HL-60 (cell line): ENCODE measurements at regions not wholly inside any gene's neighbourhood (a gene's known extent, or its start where the extent isn't known, plus 50 kb on each side); places are given as distances from the start of the nearest gene placed in this dataset.

Experiments used
- DNase-seq, 2 experiments: peaks; one replicate each; pipeline ENCODE4 v3.0.0-alpha.2; 2010 to 2020; ENCODE audit warnings: low read depth in 1 of 2, low spot score in 1 of 2
- H3K27ac ChIP-seq: fragments of 250-450 bp; sonication (Bioruptor Pico); replicated peaks from 2 replicates; pipeline ENCODE4 v1.5.1; 2020; ENCODE audit warnings: mild to moderate bottlenecking, moderate library complexity
- H3K27me3 ChIP-seq: fragments of 250-450 bp; sonication (Bioruptor Pico); 2 replicates; pipeline ENCODE4 v1.5.1; 2021; ENCODE audit warnings: mild to moderate bottlenecking, moderate library complexity; ENCODE audit not compliant: insufficient read depth, poor library complexity, severe bottlenecking
- H3K4me3 ChIP-seq: replicated peaks from 2 replicates; pipeline ENCODE4 v1.5.1; 2011; ENCODE audit warnings: mild to moderate bottlenecking, control low read depth, low read length; ENCODE audit not compliant: insufficient read depth
- GABPA ChIP-seq: IDR thresholded peaks from 2 replicates; pipeline ENCODE4 v1.6.1; 2012; ENCODE audit warnings: low read depth
- POLR2AphosphoS5 ChIP-seq: IDR thresholded peaks from 2 replicates; pipeline ENCODE4 v1.6.1; 2012; ENCODE audit warnings: low read depth
- SPI1 ChIP-seq: IDR thresholded peaks from 2 replicates; pipeline ENCODE4 v1.6.1; 2012; ENCODE audit warnings: low read depth, mild to moderate bottlenecking, borderline replicate concordance
- TF ChIP-seq, protein P1 (sequence below): IDR thresholded peaks from 2 replicates; pipeline ENCODE4 v1.6.1; 2012; ENCODE audit warnings: low read depth; ENCODE audit not compliant: insufficient replicate concordance
- TF ChIP-seq, protein P2 (sequence below): IDR thresholded peaks from one replicate; pipeline ENCODE4 v1.5.1; 2011; ENCODE audit warnings: low read length, control low read depth, inconsistent platforms; ENCODE audit not compliant: insufficient read depth

DNA sequence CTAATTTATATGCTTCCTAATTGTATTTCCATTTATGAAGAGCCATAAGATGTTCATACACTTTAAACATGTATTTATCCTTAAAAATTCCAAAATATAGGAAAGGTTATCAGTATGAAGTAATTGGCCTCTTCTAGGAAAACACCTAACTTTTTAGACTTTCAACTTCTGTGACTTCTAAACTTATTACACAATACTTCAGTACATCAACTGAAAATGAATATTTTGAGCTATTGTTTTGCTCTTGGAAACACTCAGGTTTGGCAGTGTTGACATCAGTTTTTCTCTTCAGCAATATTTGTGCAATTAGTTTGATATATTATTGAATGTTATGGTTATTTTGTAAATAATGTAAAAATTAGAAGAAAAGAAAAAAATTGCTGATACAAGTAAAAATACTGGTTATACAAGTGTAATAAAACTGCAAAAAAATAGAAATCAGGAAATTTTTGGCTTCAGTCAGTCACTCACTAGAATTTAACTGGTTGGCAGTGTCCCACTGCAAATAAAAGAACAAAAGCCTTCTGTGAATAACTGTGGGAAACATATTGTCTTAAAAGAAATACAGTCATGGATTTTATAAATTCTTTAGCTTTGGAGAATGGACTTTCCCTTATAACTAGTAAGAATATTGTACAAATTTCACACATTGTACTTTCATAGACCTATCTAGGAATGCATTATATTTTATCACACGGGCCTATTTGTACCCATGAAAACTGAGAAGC is 635.9 kb downstream of the TLE1 start:
- Histone ChIP-seq H3K4me3 (no peak overlapping the region), H3K27ac (no peak overlapping the region), H3K27me3 (no peaks in the 10 kb centered on the region)
- DNase-seq, result no peak
- TF ChIP-seq SPI1 (no peak), GABPA (no peak), POLR2AphosphoS5 (no peak)
- TF ChIP-seq, protein P1, sequence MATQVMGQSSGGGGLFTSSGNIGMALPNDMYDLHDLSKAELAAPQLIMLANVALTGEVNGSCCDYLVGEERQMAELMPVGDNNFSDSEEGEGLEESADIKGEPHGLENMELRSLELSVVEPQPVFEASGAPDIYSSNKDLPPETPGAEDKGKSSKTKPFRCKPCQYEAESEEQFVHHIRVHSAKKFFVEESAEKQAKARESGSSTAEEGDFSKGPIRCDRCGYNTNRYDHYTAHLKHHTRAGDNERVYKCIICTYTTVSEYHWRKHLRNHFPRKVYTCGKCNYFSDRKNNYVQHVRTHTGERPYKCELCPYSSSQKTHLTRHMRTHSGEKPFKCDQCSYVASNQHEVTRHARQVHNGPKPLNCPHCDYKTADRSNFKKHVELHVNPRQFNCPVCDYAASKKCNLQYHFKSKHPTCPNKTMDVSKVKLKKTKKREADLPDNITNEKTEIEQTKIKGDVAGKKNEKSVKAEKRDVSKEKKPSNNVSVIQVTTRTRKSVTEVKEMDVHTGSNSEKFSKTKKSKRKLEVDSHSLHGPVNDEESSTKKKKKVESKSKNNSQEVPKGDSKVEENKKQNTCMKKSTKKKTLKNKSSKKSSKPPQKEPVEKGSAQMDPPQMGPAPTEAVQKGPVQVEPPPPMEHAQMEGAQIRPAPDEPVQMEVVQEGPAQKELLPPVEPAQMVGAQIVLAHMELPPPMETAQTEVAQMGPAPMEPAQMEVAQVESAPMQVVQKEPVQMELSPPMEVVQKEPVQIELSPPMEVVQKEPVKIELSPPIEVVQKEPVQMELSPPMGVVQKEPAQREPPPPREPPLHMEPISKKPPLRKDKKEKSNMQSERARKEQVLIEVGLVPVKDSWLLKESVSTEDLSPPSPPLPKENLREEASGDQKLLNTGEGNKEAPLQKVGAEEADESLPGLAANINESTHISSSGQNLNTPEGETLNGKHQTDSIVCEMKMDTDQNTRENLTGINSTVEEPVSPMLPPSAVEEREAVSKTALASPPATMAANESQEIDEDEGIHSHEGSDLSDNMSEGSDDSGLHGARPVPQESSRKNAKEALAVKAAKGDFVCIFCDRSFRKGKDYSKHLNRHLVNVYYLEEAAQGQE, result no peak
- TF ChIP-seq, protein P2, sequence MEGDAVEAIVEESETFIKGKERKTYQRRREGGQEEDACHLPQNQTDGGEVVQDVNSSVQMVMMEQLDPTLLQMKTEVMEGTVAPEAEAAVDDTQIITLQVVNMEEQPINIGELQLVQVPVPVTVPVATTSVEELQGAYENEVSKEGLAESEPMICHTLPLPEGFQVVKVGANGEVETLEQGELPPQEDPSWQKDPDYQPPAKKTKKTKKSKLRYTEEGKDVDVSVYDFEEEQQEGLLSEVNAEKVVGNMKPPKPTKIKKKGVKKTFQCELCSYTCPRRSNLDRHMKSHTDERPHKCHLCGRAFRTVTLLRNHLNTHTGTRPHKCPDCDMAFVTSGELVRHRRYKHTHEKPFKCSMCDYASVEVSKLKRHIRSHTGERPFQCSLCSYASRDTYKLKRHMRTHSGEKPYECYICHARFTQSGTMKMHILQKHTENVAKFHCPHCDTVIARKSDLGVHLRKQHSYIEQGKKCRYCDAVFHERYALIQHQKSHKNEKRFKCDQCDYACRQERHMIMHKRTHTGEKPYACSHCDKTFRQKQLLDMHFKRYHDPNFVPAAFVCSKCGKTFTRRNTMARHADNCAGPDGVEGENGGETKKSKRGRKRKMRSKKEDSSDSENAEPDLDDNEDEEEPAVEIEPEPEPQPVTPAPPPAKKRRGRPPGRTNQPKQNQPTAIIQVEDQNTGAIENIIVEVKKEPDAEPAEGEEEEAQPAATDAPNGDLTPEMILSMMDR, result no peak

DNA sequence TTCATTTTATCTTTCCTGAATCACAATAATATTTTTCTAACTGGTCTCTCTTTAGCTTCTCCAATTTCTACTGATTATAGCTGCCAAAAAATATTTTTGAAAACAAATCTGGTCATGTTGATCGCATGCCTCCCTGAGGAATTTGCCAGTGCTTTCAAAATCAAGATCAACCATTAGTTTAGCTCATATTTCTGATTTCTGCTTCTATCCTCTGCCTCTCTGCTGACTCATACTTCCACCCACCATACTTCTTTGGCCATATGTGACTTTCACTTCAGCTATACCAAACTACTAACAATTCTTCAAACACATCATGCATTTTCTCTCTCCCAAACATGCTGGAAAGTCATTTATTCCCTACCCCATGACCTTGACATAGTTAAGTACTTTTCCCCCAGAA is 636.5 kb downstream of the TLE1 start:
- Histone ChIP-seq H3K4me3 (no peak overlapping the region), H3K27me3 (no peaks in the 10 kb centered on the region), H3K27ac (no peak overlapping the region)
- TF ChIP-seq POLR2AphosphoS5 (no peak), GABPA (no peak), SPI1 (no peak)
- no peak for DNase-seq

DNA sequence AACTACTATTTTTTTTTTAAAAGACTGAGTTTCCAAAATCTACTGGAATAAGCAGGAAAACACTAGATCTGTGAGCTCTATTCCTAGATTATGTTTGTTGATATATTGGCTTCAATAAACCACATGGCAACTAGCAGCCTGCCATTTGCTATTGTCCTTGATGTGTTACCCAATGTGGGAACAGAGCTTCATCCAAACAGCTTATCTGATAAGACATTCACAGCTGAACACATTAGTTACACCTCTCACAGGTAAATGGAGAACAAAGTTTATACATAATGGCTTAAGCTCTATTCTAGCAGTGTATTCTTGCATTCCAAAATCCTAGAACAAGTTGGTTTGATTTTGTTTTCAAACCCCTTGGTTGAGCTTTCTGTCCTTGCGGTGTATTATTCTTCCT is 642.1 kb downstream of the TLE1 start:
- Histone ChIP-seq H3K27ac (no peak overlapping the region), H3K27me3 (no peaks in the 10 kb centered on the region), H3K4me3 (no peak overlapping the region)
- TF ChIP-seq SPI1 (no peak), GABPA (no peak), POLR2AphosphoS5 (no peak)
- TF ChIP-seq, protein P1, result no peak
- TF ChIP-seq, protein P2, result no peak
- DNase-seq, result no peak

DNA sequence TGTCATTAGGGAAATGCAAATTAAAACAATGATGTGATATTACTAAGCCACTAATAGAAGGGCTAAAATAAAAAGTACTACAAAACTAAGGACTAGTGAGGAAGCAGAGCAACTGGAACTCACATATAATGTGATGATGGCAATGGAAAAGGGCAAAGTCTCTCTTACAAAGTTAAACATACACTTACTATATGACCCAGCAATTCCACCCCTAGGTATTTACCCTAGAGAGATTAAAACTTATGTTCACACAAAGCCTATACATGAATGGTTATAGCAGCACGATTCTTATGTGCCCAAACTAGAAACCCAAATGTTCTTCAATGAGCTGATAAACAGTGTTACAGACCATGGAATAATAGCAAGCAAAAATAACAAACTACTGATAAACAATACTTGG is 643.7 kb downstream of the TLE1 start:
- TF ChIP-seq SPI1 (no peak), POLR2AphosphoS5 (no peak), GABPA (no peak)
- TF ChIP-seq, protein P1, result no peak
- TF ChIP-seq, protein P2, result no peak
- DNase-seq, result no peak
- Histone ChIP-seq H3K27me3 (no peaks in the 10 kb centered on the region), H3K4me3 (no peak overlapping the region), H3K27ac (no peak overlapping the region)
